ENCODE measurements at regions not wholly inside any gene's neighbourhood (a gene's known extent, or its start where the extent isn't known, plus 50 kb on each side); places are given as distances from the start of the nearest gene placed in this dataset.
A peak's percentile ranks its signal among the peaks of the same experiment; 100 is the strongest.

DNA sequence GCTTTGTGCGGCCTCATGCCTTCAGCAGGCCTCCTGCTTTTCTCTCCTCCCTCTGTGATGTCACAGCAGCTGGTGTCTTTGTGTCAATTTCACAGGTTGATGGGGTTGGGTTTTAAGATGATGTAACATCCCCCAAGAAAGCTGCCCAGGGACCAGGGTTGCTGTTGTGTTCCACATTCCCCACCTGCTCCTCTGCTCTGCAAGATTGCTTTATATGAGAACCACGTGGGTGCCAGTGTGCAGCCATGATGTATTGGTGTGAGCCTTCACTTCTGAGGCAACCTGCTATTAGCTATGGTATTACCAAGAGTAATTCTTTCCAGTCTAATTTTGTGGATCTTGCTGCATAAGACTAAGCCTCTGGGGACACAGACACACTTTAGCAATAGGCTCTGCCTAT lies 213.0 kb upstream of the ADAMTS16 start:
- no peak for DNase-seq (ENCODE audit: low spot score in 2 of 2)
- H3K4me3 ChIP-seq (ENCODE audit: low read depth, poor library complexity, severe bottlenecking) = no peak overlapping the region
- WGBS, 2 donors = 85 to 100% methylated on average over 2 of the region's 2 CpGs
- TF ChIP-seq POLR2A (IDR thresholded peaks at IDR 0.05) (no peak), CTCF (IDR thresholded peaks at IDR 0.05) (no peak)
- intact Hi-C loops (cut with DNase I; ENCODE audit: low total_unique reads) = no loop called here

GRCh38 chr5:4928409-4928808 lies 211.7 kb upstream of the ADAMTS16 start:
- no peak for DNase-seq (ENCODE audit: low spot score in 2 of 2)
- WGBS, 2 donors = 80 to 89% methylated on average over 5 of the region's 5 CpGs
- no peak for TF ChIP-seq CTCF (IDR thresholded peaks at IDR 0.05)
- TF ChIP-seq POLR2A (IDR thresholded peaks at IDR 0.05) = no peak
- no peak overlapping the region for H3K4me3 ChIP-seq (ENCODE audit: low read depth, poor library complexity, severe bottlenecking)
- intact Hi-C loops (cut with DNase I; ENCODE audit: low total_unique reads) = no loop called here

GRCh38 chr5:4929092-4929655 lies 211.0 kb upstream of the ADAMTS16 start:
- no peak overlapping the region for H3K4me3 ChIP-seq (ENCODE audit: low read depth, poor library complexity, severe bottlenecking)
- WGBS, 2 donors = 61 to 74% methylated on average over 11 of the region's 11 CpGs
- intact Hi-C loops (cut with DNase I; ENCODE audit: low total_unique reads) = no loop called here
- TF ChIP-seq POLR2A (IDR thresholded peaks at IDR 0.05) (no peak), CTCF (IDR thresholded peaks at IDR 0.05) (no peak)
- DNase-seq (ENCODE audit: low spot score in 2 of 2) = no peak

GRCh38 chr5:4939042-4939781 lies 200.9 kb upstream of the ADAMTS16 start:
- no peak overlapping the region for H3K4me3 ChIP-seq (ENCODE audit: low read depth, poor library complexity, severe bottlenecking)
- WGBS, 2 donors = 56 to 65% methylated on average over 15 of the region's 15 CpGs
- DNase-seq (ENCODE audit: low spot score in 2 of 2) = no peak
- TF ChIP-seq POLR2A (IDR thresholded peaks at IDR 0.05) (no peak), CTCF (IDR thresholded peaks at IDR 0.05) (no peak)
- intact Hi-C loops (cut with DNase I; ENCODE audit: low total_unique reads) = no loop called here

DNA sequence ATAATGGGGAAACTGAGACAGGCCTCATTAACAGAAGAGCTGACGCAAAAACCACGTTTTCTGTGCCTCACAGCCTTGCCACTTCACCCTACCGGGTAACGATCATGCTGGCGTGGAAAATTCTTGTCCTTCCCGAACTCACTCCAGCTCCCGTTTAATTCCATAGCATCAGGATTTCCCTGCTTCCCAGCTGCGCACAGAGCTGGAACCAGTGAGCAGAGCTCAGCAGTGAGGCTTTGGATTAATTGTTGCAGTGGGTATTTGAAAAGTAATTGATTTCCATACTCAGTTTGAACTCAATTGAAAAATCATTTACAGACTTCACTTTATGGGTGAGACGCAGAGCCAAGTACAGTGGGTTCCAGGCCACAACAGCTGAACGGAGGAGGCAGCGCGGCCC lies 199.0 kb upstream of the ADAMTS16 start:
- intact Hi-C loops (cut with DNase I; ENCODE audit: low total_unique reads) = no loop called here
- WGBS, 2 donors = 83 to 87% methylated on average over 12 of the region's 12 CpGs

DNA sequence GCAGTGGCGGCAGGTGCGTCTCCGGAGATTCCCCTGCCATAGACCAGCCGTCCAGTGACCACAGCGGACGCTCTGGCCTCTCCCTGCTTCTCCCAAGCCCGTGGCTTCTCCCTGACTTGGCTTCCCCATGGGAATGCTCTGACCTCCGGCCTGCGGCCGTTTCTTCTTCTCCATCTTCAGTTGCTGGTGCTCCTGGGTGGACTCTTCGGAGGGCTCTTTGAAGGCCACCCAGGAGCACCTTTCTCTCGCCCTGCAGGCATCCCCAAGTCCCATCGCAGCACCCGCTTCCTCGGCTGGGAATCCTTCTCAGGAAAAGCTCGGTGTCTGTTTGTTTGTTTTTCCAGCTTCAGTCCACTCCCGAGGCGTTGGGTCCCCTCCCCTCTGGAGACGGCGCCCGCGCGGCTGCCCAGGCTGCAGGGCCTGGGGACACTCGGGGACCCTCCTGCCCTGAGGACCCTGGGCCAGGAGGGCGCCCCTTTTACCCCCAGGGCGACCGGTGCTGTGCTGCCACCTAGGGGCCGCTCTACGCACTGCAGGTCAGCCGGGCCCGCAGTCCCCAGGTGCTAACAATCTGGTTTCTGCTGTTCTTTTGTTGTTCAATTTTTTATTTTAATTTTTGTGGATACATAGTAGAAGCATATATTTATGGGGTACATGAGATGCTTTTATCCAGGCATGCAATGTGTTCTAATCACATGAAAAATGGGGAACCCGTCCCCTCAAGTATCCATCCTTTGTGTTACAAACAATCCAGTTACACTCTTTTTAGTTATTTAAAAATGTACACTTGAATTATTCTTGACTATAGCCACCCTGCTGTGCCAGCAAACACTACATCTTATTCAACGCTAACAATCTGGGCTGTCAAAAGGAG lies 197.9 kb upstream of the ADAMTS16 start:
- intact Hi-C loops (cut with DNase I; ENCODE audit: low total_unique reads) = no loop called here
- no peak for DNase-seq (ENCODE audit: low spot score in 2 of 2)
- 45 to 48% methylated on average over 32 to 33 of the region's 33 CpGs for WGBS, 2 donors
- no peak overlapping the region for H3K4me3 ChIP-seq (ENCODE audit: low read depth, poor library complexity, severe bottlenecking)
- no peak for TF ChIP-seq POLR2A (IDR thresholded peaks at IDR 0.05)
- peak in 1 of 3 donors; percentile 12 for TF ChIP-seq CTCF (IDR thresholded peaks at IDR 0.05)

More for the DNA sequence above, 199.0 kb upstream of the ADAMTS16 start:
- TF ChIP-seq POLR2A (IDR thresholded peaks at IDR 0.05) = no peak
- H3K4me3 ChIP-seq (ENCODE audit: low read depth, poor library complexity, severe bottlenecking) = no peak overlapping the region
- DNase-seq (ENCODE audit: low spot score in 2 of 2) = no peak
